GM12878 (cell line): ENCODE measurements at regions not wholly inside any gene's neighbourhood (a gene's known extent, or its start where the extent isn't known, plus 50 kb on each side); places are given as distances from the start of the nearest gene placed in this dataset.

Experiments
- BCLAF1 ChIP-seq: fragments of 450-650 bp; IDR thresholded peaks from 2 replicates; pipeline ENCODE4 v1.6.1; 2017; ENCODE audit warnings: antibody characterized with exemption, mild to moderate bottlenecking, moderate library complexity
- CHD4 ChIP-seq: fragments of 200-600 bp; sonication (generic); IDR thresholded peaks from 2 replicates; pipeline ENCODE4 v1.6.1; 2016; ENCODE audit warnings: mild to moderate bottlenecking
- CTCF ChIP-seq, 3 experiments: IDR thresholded peaks in 2 of 3; conservative IDR thresholded peaks in 1 of 3; 2 replicates each; pipeline ENCODE4 v1.5.1; 2011; ENCODE audit warnings: low read depth in 3 of 3, low read length in 3 of 3, mild to moderate bottlenecking in 3 of 3, control low read depth in 2 of 3, moderate library complexity in 2 of 3, inconsistent platforms in 1 of 3, mixed read lengths in 1 of 3; ENCODE audit not compliant: control insufficient read depth in 2 of 3, insufficient read depth in 1 of 3; ENCODE audit errors: extremely low read depth in 1 of 3
- EP300 ChIP-seq, 2 experiments: fragments of 150-350 bp in 1 of 2; IDR thresholded peaks; 2 replicates each; pipeline ENCODE4 v1.6.1; 2011 to 2012; ENCODE audit warnings: low read depth in 2 of 2, low read length in 2 of 2, borderline replicate concordance in 1 of 2, improper control_type of control experiment in 1 of 2, inconsistent platforms in 1 of 2; ENCODE audit not compliant: control insufficient read depth in 1 of 2
- EZH2 ChIP-seq: IDR thresholded peaks from 2 replicates; pipeline ENCODE4 v1.6.1; 2012; ENCODE audit warnings: low read depth, mild to moderate bottlenecking, control low read depth, inconsistent platforms, low read length, borderline replicate concordance; ENCODE audit not compliant: control insufficient read depth
- GABPA ChIP-seq: IDR thresholded peaks from 2 replicates; pipeline ENCODE4 v1.6.1; 2014; ENCODE audit warnings: antibody characterized with exemption, low read depth, mild to moderate bottlenecking, inconsistent platforms
- JUND ChIP-seq: IDR thresholded peaks from 2 replicates; pipeline ENCODE4 v1.6.1; 2012; ENCODE audit warnings: low read depth, mild to moderate bottlenecking, low read length, improper control_type of control experiment, moderate library complexity
- KLF5 ChIP-seq: fragments of 450-650 bp; IDR thresholded peaks from 2 replicates; pipeline ENCODE4 v1.6.1; 2014; ENCODE audit warnings: mild to moderate bottlenecking; ENCODE audit not compliant: partially characterized antibody
- MAX ChIP-seq: IDR thresholded peaks from 2 replicates; pipeline ENCODE4 v1.6.1; 2012; ENCODE audit warnings: low read depth, low read length, improper control_type of control experiment
- MTA2 ChIP-seq: fragments of 450-650 bp; IDR thresholded peaks from 2 replicates; pipeline ENCODE4 v1.6.1; 2016; ENCODE audit warnings: low read depth, mild to moderate bottlenecking, moderate library complexity
- NFIC ChIP-seq: IDR thresholded peaks from 2 replicates; pipeline ENCODE4 v1.6.1; 2012; ENCODE audit warnings: low read depth, mild to moderate bottlenecking, inconsistent platforms, low read length, moderate library complexity
- RFX5 ChIP-seq: IDR thresholded peaks from 2 replicates; pipeline ENCODE4 v1.6.1; 2011; ENCODE audit warnings: low read depth, low read length, improper control_type of control experiment
- SIN3A ChIP-seq: IDR thresholded peaks from 2 replicates; pipeline ENCODE4 v1.6.1; 2012; ENCODE audit warnings: low read depth, low read length, improper control_type of control experiment
- TCF12 ChIP-seq: IDR thresholded peaks from 2 replicates; pipeline ENCODE4 v1.6.1; 2011; ENCODE audit warnings: low read depth, mild to moderate bottlenecking, low read length

GRCh38 chr3:193827871-193828270 is 234.9 kb downstream of the OPA1 start:
- TF ChIP-seq RFX5 (no peak), BCLAF1 (no peak), NFIC (no peak), GABPA (no peak), EZH2 (no peak), SIN3A (no peak), CHD4 (no peak), CTCF (IDR thresholded peaks at IDR 0.05 in 2 of 3, conservative IDR thresholded peaks at IDR 0.05 in 1 of 3; ENCODE audit: control insufficient read depth in 2 of 3, extremely low read depth in 1 of 3, insufficient read depth in 1 of 3, low read depth in 3 of 3, low read length in 3 of 3) (no peak), JUND (no peak), KLF5 (no peak), TCF12 (no peak), EP300 (IDR thresholded peaks at IDR 0.05; ENCODE audit: borderline replicate concordance in 1 of 2, control insufficient read depth in 1 of 2, low read depth in 2 of 2, low read length in 2 of 2) (no peak), MAX (no peak), MTA2 (no peak)
